Calu3 (cell line): ENCODE measurements at regions not wholly inside any gene's neighbourhood (a gene's known extent, or its start where the extent isn't known, plus 50 kb on each side); places are given as distances from the start of the nearest gene placed in this dataset.

ENCODE experiments used
- BruUV-seq: library from RNA; stranded (reverse); fragments of 400-500 nt; replicated peaks from 2 replicates; lab custom pipeline; 2021; lab: Mats Ljungman, UMichigan
- CTCF ChIA-PET: fragments of 300-600 bp; sonication (Branson Sonifier 250); formaldehyde crosslinking; loops from one replicate; lab custom pipeline; 2022; ENCODE audit warnings: antibody characterized with exemption; lab: Charles Lee
- DNase-seq: peaks from one replicate; pipeline ENCODE4 v3.0.0; 2022
- H3K27ac Mint-ChIP-seq: one replicate; pipeline ENCODE4 v1.8.0; 2022; ENCODE audit warnings: mixed read lengths; ENCODE audit not compliant: unreplicated experiment
- H3K27me3 Mint-ChIP-seq: one replicate; pipeline ENCODE4 v1.8.0; 2022; ENCODE audit warnings: mixed read lengths; ENCODE audit not compliant: unreplicated experiment
- H3K36me3 Mint-ChIP-seq: one replicate; pipeline ENCODE4 v1.8.0; 2022; ENCODE audit warnings: mild to moderate bottlenecking, moderate library complexity, mixed read lengths; ENCODE audit not compliant: insufficient read depth, unreplicated experiment
- H3K4me1 Mint-ChIP-seq: one replicate; pipeline ENCODE4 v1.8.0; 2022; ENCODE audit warnings: mild to moderate bottlenecking, low read depth, mixed read lengths; ENCODE audit not compliant: unreplicated experiment
- H3K4me3 Mint-ChIP-seq: one replicate; pipeline ENCODE4 v1.8.0; 2022; ENCODE audit warnings: mild to moderate bottlenecking, low read depth, moderate library complexity, mixed read lengths; ENCODE audit not compliant: unreplicated experiment
- H3K9me3 Mint-ChIP-seq: one replicate; pipeline ENCODE4 v1.8.0; 2022; ENCODE audit warnings: low read depth, mixed read lengths; ENCODE audit not compliant: unreplicated experiment
- intact Hi-C: fragments of 100-400 bp; cut with micrococcal nuclease; formaldehyde crosslinking; loops from one replicate; pipeline ENCODE4 v1.10.0; 2022; ENCODE audit not compliant: unreplicated experiment
- TF ChIP-seq, protein P1 (sequence below): fragments of 200-600 bp; IDR thresholded peaks from one replicate; pipeline ENCODE4 v1.8.0; 2022; ENCODE audit warnings: antibody characterized with exemption; ENCODE audit not compliant: unreplicated experiment

- no peak for DNase-seq
- peaks cover 12% of the 10 kb centered on the region for H3K36me3 Mint-ChIP-seq
Measured at GRCh38 chr9:713091-713490, 128.4 kb upstream of the DMRT1 start.

DNA sequence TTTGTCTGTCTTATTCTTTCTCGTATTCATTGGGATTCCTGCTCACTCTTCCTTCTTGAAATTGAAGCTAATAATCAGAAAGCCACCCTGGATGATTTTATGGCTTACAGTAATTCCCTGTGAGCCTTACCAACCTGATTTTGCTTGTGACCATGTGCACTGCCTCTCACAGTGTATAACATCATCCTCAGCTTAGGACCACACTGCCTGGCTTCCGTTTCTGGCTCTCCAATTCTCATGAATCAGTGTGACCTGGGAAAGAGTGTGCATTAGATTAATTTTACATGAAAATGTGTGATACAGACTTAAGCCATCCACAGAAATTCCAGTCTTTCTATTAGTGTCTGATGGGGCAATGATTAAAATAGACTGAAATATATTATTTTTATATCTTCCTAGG is 126.8 kb upstream of the DMRT1 start:
- Mint-ChIP-seq H3K27ac (no peak overlapping the region), H3K4me1 (peaks cover 11% of the 10 kb centered on the region), H3K36me3 (peaks cover 12% of the 10 kb centered on the region), H3K27me3 (no peaks in the 10 kb centered on the region), H3K4me3 (no peak overlapping the region), H3K9me3 (no peaks in the 10 kb centered on the region)
- CTCF ChIA-PET = no interaction called here
- TF ChIP-seq, protein P1, sequence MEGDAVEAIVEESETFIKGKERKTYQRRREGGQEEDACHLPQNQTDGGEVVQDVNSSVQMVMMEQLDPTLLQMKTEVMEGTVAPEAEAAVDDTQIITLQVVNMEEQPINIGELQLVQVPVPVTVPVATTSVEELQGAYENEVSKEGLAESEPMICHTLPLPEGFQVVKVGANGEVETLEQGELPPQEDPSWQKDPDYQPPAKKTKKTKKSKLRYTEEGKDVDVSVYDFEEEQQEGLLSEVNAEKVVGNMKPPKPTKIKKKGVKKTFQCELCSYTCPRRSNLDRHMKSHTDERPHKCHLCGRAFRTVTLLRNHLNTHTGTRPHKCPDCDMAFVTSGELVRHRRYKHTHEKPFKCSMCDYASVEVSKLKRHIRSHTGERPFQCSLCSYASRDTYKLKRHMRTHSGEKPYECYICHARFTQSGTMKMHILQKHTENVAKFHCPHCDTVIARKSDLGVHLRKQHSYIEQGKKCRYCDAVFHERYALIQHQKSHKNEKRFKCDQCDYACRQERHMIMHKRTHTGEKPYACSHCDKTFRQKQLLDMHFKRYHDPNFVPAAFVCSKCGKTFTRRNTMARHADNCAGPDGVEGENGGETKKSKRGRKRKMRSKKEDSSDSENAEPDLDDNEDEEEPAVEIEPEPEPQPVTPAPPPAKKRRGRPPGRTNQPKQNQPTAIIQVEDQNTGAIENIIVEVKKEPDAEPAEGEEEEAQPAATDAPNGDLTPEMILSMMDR = no peak
- no TSS peak for BruUV-seq
- intact Hi-C loops = no loop called here
- DNase-seq = no peak

More at GRCh38 chr9:713091-713490, 128.4 kb upstream of the DMRT1 start:
- Mint-ChIP-seq H3K27ac (no peak overlapping the region), H3K27me3 (no peaks in the 10 kb centered on the region), H3K4me1 (peaks cover 20% of the 10 kb centered on the region), H3K9me3 (no peaks in the 10 kb centered on the region), H3K4me3 (no peak overlapping the region)
- intact Hi-C loops = no loop called here
- CTCF ChIA-PET = no interaction called here
- TF ChIP-seq, protein P1 = no peak
- BruUV-seq = no TSS peak

DNA sequence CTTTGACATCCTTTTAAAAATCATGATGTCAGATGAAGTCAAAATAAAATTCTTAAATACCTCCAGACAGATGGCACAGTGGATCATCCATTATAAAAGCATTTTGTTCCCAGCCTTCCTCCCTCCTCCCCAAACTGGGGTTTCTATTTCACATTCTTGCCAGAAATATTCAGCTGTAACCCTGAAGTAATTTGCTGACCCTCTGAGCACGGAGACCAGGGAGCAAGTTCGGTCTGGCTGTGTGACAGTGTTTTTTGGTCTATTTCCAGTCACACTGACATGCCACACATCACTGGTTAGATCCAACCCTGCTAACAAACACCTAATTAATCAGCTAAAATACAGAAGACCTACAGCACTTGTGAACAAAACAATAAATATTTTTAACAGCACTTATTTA is 126.2 kb upstream of the DMRT1 start:
- Mint-ChIP-seq H3K36me3 (peaks cover 12% of the 10 kb centered on the region), H3K4me1 (peaks cover 11% of the 10 kb centered on the region), H3K27me3 (no peaks in the 10 kb centered on the region), H3K27ac (no peak overlapping the region), H3K4me3 (no peak overlapping the region), H3K9me3 (no peaks in the 10 kb centered on the region)
- DNase-seq = no peak
- TF ChIP-seq, protein P1 = no peak
- BruUV-seq = no TSS peak
- CTCF ChIA-PET = no interaction called here
- intact Hi-C loops = no loop called here

GRCh38 chr9:715743-716400 is 125.6 kb upstream of the DMRT1 start:
- TF ChIP-seq, protein P1 = no peak
- no TSS peak for BruUV-seq
- Mint-ChIP-seq H3K4me1 (peaks cover 11% of the 10 kb centered on the region), H3K27ac (no peak overlapping the region), H3K27me3 (no peaks in the 10 kb centered on the region), H3K9me3 (no peaks in the 10 kb centered on the region), H3K4me3 (no peak overlapping the region), H3K36me3 (peaks cover 12% of the 10 kb centered on the region)
- intact Hi-C loops = no loop called here
- CTCF ChIA-PET = no interaction called here
- no peak for DNase-seq
